NCI-H526 (cell line): ENCODE measurements at regions not wholly inside any gene's neighbourhood (a gene's known extent, or its start where the extent isn't known, plus 50 kb on each side); places are given as distances from the start of the nearest gene placed in this dataset.

Experiments
- DNase-seq, 2 experiments: peaks; one replicate each; lab custom pipeline; 2025; lab: John Stamatoyannopoulos, UW

- DNase-seq: no peak
Observed at GRCh38 chrX:10900585-10901289, 210.4 kb upstream of the HCCS start.

GRCh38 chrX:10901290-10901633, 209.9 kb upstream of the HCCS start:
- no peak for DNase-seq

- no peak for DNase-seq
Observed at GRCh38 chrX:10902001-10902400, 209.1 kb upstream of the HCCS start.

GRCh38 chrX:10903523-10903922, 207.6 kb upstream of the HCCS start:
- DNase-seq: no peak

- DNase-seq: no peak
Observed at GRCh38 chrX:10904220-10904619, 206.9 kb upstream of the HCCS start.

GRCh38 chrX:10906866-10907265, 204.3 kb upstream of the HCCS start:
- no peak for DNase-seq

- DNase-seq: no peak
Observed at GRCh38 chrX:10922159-10922558, 189.0 kb upstream of the HCCS start.

- DNase-seq: no peak
Observed at GRCh38 chrX:10922835-10923234, 188.3 kb upstream of the HCCS start.

- DNase-seq: no peak
Observed at GRCh38 chrX:10923466-10923865, 187.7 kb upstream of the HCCS start.

- DNase-seq: no peak
Observed at GRCh38 chrX:10926404-10926803, 184.7 kb upstream of the HCCS start.

GRCh38 chrX:10926891-10927290, 184.2 kb upstream of the HCCS start:
- DNase-seq: no peak

GRCh38 chrX:10929747-10930146, 181.4 kb upstream of the HCCS start:
- DNase-seq: no peak

- DNase-seq: no peak
Observed at GRCh38 chrX:10930151-10930550, 181.0 kb upstream of the HCCS start.

- no peak for DNase-seq
Observed at GRCh38 chrX:10931976-10932375, 179.2 kb upstream of the HCCS start.

- no peak for DNase-seq
Observed at GRCh38 chrX:10932842-10933440, 178.2 kb upstream of the HCCS start.

GRCh38 chrX:10935501-10935900, 175.6 kb upstream of the HCCS start:
- no peak for DNase-seq

GRCh38 chrX:10936976-10937375, 174.2 kb upstream of the HCCS start:
- DNase-seq: no peak

GRCh38 chrX:10938365-10938923, 172.7 kb upstream of the HCCS start:
- DNase-seq: no peak

GRCh38 chrX:10939424-10939823, 171.7 kb upstream of the HCCS start:
- no peak for DNase-seq

- no peak for DNase-seq
Observed at GRCh38 chrX:10944136-10944885, 166.8 kb upstream of the HCCS start.

- DNase-seq: no peak
Observed at GRCh38 chrX:10945498-10945897, 165.6 kb upstream of the HCCS start.

GRCh38 chrX:10949541-10949940, 161.6 kb upstream of the HCCS start:
- DNase-seq: no peak

- no peak for DNase-seq
Observed at GRCh38 chrX:10952619-10953018, 158.5 kb upstream of the HCCS start.
